HG03025 (cell line): ENCODE measurements at regions not wholly inside any gene's neighbourhood (a gene's known extent, or its start where the extent isn't known, plus 50 kb on each side); places are given as distances from the start of the nearest gene placed in this dataset.

Experiments used
- ATAC-seq: cut with Tn5 transposase; IDR thresholded peaks from one replicate; pipeline ENCODE4 v1.9.1; 2021; ENCODE audit warnings: mild to moderate bottlenecking, moderate library complexity; ENCODE audit not compliant: unreplicated experiment, low FRiP score

DNA sequence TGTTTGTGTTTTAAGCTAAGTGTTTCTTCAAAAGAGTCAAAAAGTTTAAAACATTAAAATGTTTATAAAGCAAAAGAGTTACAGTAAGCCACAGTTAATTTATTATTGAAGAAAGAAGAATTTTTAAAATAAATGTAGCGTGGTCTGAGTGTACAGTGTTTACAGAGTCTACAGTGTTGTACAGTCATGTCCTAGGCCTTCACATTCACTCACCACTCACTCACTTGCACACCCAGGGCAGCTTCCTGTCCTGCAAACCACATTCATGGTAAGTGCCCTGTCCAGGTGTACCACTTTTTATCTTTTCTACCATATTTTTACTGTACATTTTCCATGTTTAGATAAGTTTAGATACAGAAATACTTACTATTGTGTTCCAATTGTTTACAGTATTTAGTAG is 239.7 kb upstream of the AGA start:
- ATAC-seq, result no peak

DNA sequence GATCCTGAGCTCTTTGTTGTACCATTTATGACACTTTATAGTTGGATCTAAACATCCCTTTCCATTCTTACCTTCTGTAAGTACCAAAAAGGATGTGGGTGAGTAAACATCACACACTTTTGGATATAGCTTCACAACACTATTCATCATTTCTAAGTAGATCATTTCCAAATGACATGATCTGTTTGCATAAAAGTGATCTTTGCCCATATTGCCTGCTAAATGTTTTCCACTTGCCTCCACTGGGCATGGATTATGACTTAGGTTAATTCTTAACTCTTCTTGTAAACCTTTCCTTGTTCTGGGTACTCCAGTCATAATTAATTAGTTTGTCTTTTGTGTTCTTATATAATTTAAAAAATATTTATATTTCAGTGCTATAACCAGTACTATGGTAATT is 244.9 kb upstream of the AGA start:
- ATAC-seq, result no peak

GRCh38 chr4:177692907-177693306 is 250.7 kb upstream of the AGA start:
- no peak for ATAC-seq

- ATAC-seq, result no peak
These were observed 254.3 kb upstream of the AGA start for GRCh38 chr4:177696438-177696966.

DNA sequence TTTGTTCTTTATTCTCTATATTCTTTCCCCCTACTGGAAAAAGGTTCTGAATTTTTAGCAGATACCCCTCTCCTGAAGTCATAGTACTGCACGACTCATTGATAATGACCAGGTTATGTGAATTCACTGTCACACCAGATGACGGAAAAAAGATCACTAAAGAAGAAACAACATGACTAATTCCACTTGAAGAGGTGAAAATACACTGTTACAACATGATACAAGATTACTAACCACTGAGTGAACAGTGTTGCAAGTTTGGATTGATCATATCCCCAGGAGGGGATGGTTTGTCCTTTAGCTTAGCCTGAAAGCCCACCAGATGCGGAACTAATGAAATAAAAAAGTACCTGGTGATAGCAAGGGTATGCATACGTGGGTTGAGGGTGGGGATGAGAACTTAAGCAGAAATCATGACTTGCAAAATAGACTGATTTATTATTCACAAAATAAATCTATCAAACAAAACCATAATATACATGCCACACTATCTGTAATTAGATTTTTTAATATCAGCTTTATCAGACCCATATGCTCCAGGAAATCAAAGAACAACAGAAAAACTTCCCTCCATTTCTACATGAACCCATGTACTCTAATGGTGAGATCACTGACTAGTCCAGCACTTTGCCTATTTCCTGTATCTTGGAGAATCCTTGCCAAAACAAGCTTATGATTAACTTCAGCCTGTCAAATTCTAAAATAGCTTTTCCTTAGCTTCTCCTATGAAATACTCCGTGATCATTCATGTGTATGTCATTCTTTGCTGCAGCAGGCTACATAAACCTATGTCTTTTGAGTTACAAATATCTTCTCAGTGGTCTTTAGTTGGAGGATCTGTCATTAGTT is 257.4 kb upstream of the AGA start:
- ATAC-seq, result no peak

- no peak for ATAC-seq
These were observed 264.7 kb upstream of the AGA start for GRCh38 chr4:177706916-177707315.

DNA sequence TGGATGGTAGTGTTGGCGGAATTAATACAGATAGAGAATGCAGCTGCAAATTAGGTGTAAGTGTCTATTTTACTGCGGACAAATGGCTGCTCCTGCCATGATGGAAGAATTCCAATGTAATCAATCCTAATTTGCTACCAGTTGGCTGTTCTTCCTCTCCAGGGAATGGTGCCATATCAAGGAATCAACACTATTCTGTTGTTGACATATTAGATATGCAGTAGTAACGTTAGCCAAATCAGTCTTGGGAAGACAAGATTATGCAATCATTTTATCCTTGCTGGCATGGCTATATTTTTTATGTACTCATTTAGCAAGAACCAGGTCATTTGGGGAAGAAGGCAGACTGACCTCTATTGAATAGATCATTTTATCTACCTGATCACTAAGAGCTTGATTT is 271.2 kb upstream of the AGA start:
- no peak for ATAC-seq

- ATAC-seq, result no peak
These were observed 275.2 kb upstream of the AGA start for GRCh38 chr4:177717407-177717806.

DNA sequence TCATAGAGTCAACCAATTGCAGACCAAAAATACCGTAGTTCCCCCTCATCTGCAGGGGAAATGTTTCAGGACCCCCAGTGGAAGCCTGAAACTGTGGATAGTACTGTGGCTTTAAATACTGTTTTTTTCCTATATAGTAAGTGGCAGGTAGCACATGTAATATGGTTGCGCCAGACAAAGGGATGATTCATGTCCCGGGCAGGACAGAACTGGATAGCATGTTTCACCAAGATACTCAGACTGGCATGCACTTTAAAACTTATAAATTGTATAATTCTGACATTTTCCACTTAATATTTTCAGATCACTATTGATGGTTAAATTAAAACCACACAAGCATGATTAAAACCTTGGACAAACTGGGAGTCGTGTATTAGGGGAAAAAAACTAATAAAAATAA is 276.3 kb upstream of the AGA start:
- no peak for ATAC-seq

- ATAC-seq, result no peak
These were observed 283.9 kb upstream of the AGA start for GRCh38 chr4:177726111-177726510.

GRCh38 chr4:177728361-177729152 is 286.3 kb upstream of the AGA start:
- ATAC-seq, result no peak

GRCh38 chr4:177729681-177730080 is 287.4 kb upstream of the AGA start:
- no peak for ATAC-seq

GRCh38 chr4:177737387-177737940 is 295.2 kb upstream of the AGA start:
- no peak for ATAC-seq

DNA sequence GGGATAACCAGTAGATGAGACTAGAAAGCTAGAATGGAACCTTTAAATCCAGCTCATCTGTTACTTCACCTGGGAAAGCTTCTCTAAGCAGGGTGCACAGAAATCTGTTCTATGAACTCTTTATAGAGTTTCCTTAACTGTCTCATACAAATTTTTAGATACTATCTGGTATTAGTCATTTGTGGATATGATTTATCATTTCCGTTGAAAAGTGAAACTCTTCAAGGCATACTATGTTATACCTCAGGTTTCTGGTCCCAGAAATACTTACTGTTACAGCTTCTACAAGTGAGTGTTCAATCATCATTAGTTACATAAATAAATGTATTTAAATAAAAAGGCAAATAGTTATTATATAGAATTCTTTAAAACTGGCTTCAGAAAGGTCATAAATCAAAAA is 298.3 kb upstream of the AGA start:
- peak; percentile 64 for ATAC-seq

DNA sequence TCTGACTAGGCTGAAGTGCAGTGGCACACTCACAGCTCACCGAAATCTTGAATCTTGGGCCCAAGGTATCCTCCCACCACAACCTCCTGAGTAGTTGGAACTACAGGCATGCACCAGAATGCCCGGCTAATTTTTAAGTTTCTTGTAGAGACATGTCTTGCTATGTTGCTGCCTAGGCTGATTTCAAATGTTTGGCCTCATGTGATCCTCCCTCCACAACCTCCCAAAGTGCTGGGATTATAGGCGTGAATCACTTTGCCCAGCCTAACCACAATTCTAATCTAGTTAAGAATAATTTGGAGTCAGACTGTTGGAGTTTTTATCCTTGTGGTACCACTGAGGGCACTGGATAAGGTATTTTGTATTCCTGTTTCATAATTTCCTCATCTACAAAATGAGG is 317.5 kb upstream of the AGA start:
- no peak for ATAC-seq

DNA sequence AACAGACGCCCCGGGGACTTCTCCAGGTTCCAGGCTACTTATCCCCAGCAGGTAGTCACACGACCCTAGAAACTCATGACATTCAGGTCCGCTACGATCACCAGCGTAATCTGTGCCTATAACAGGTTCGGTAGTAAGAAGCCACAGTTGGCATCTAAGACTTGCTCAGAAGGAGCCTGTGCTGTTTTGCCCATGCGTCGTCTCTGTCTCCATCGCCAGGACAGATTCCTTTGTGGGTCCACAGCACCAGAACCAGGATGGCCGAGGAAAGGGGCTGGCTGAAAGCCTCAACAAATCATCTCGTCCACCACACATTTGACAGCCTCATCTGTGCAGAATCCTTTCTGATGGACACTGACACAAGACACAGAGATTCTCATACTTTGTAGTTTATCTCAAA is 319.5 kb upstream of the AGA start:
- no peak for ATAC-seq

DNA sequence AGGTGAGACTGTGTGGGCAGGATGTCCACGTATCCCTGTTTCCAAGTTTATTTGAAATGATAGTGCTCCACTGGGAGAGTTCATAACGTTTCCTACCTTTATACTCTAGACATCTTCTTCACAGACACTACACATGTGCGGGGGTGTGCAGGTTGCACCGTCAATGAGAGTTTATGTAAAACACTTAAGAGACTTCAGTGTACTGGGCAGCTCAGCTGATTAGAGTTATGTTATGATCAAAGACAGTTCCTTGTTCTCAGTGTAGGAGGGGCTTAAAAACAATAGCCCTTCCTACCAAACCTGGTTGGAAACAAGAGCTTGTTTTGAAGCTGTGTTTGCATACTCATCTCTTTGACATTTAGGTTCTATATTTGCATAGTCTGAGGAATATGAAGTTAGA is 326.9 kb upstream of the AGA start:
- ATAC-seq, result no peak

- ATAC-seq, result no peak
These were observed 328.5 kb upstream of the AGA start for GRCh38 chr4:177770776-177771175.

- no peak for ATAC-seq
These were observed 329.4 kb upstream of the AGA start for GRCh38 chr4:177771645-177772044.

GRCh38 chr4:177778623-177779022 is 336.4 kb upstream of the AGA start:
- ATAC-seq, result peak; percentile 86

DNA sequence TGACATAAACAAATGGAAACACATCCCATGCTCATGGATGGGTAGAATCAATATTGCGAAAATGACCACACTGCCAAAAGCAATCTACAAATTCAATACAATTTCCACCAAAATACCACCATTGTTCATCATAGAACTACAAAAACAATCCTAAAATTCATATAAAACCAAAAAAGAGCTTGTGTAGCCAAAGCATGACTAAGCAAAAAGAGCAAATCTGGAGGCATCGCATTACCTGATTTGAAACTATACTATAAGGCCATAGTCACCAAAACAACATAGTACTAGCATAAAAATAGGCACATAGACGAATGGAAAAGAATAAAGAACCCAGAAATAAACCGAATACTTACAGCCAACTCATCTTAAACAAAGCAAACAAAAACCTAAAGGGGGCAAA is 342.8 kb upstream of the AGA start:
- ATAC-seq, result no peak
